ENCODE measurements at regions not wholly inside any gene's neighbourhood (a gene's known extent, or its start where the extent isn't known, plus 50 kb on each side); places are given as distances from the start of the nearest gene placed in this dataset.

GRCh38 chr16:87241137-87241771 lies 75.9 kb downstream of the C16orf95 start:
- H2AFZ ChIP-seq (ENCODE audit: low read length) = no peak overlapping the region
- H3K4me3 ChIP-seq (ENCODE audit: low read length) = no peak overlapping the region
- no peaks in the 10 kb centered on the region for H3F3A ChIP-seq (ENCODE audit: insufficient read depth, low read length)
- H3K4me1 ChIP-seq (ENCODE audit: low read length) = no peaks in the 10 kb centered on the region
- no peaks in the 10 kb centered on the region for H4K20me1 ChIP-seq (ENCODE audit: insufficient read depth, low read length)
- H3K9me2 ChIP-seq (replicated peaks; ENCODE audit: insufficient read depth, low read length) = no peaks in the 10 kb centered on the region
- no peak overlapping the region for H3K4me2 ChIP-seq (ENCODE audit: low read depth, low read length)
- H3K79me2 ChIP-seq (ENCODE audit: low read length) = no peaks in the 10 kb centered on the region
- no peaks in the 10 kb centered on the region for H3K9me3 ChIP-seq (replicated peaks; ENCODE audit: insufficient read depth, low read length)
- no peaks in the 10 kb centered on the region for H3K27me3 ChIP-seq (replicated peaks; ENCODE audit: insufficient read depth, low read length)
- no peaks in the 10 kb centered on the region for H3K36me3 ChIP-seq (replicated peaks; ENCODE audit: insufficient read depth, low read length)
- no peak for TF ChIP-seq CTCF (IDR thresholded peaks at IDR 0.05; ENCODE audit: low read length)
- no peak for TF ChIP-seq EZH2 (optimal IDR thresholded peaks at IDR 0.05; ENCODE audit: low read depth, low read length)
- no peak for TF ChIP-seq EZH2phosphoT487 (IDR thresholded peaks at IDR 0.05; ENCODE audit: low read length)
- DNase-seq = no peak
- no peak overlapping the region for H3K27ac ChIP-seq (ENCODE audit: low read length)
- H3K9ac ChIP-seq (ENCODE audit: low read length) = no peak overlapping the region

- no peaks in the 10 kb centered on the region for H3K9me3 ChIP-seq (replicated peaks; ENCODE audit: insufficient read depth, low read length)
- H3K4me1 ChIP-seq (ENCODE audit: low read length) = no peaks in the 10 kb centered on the region
- no peak overlapping the region for H3K4me2 ChIP-seq (ENCODE audit: low read depth, low read length)
- no peaks in the 10 kb centered on the region for H3K9me2 ChIP-seq (replicated peaks; ENCODE audit: insufficient read depth, low read length)
- H3F3A ChIP-seq (ENCODE audit: insufficient read depth, low read length) = no peaks in the 10 kb centered on the region
- DNase-seq = no peak
- H3K4me3 ChIP-seq (ENCODE audit: low read length) = no peak overlapping the region
- no peak for TF ChIP-seq EZH2 (optimal IDR thresholded peaks at IDR 0.05; ENCODE audit: low read depth, low read length)
- TF ChIP-seq EZH2phosphoT487 (IDR thresholded peaks at IDR 0.05; ENCODE audit: low read length) = no peak
- TF ChIP-seq CTCF (IDR thresholded peaks at IDR 0.05; ENCODE audit: low read length) = no peak
- H2AFZ ChIP-seq (ENCODE audit: low read length) = no peak overlapping the region
- H3K27ac ChIP-seq (ENCODE audit: low read length) = no peak overlapping the region
- H3K27me3 ChIP-seq (replicated peaks; ENCODE audit: insufficient read depth, low read length) = no peaks in the 10 kb centered on the region
- H4K20me1 ChIP-seq (ENCODE audit: insufficient read depth, low read length) = no peaks in the 10 kb centered on the region
- no peak overlapping the region for H3K9ac ChIP-seq (ENCODE audit: low read length)
- H3K36me3 ChIP-seq (replicated peaks; ENCODE audit: insufficient read depth, low read length) = no peaks in the 10 kb centered on the region
- H3K79me2 ChIP-seq (ENCODE audit: low read length) = no peaks in the 10 kb centered on the region
These were observed 73.7 kb downstream of the C16orf95 start for GRCh38 chr16:87243478-87243877.

GRCh38 chr16:87244636-87245197 lies 72.5 kb downstream of the C16orf95 start:
- Histone ChIP-seq H3K27ac (ENCODE audit: low read length) (no peak overlapping the region), H2AFZ (ENCODE audit: low read length) (no peak overlapping the region), H3K27me3 (replicated peaks; ENCODE audit: insufficient read depth, low read length) (no peaks in the 10 kb centered on the region), H3K4me3 (ENCODE audit: low read length) (no peak overlapping the region), H3K79me2 (ENCODE audit: low read length) (no peaks in the 10 kb centered on the region), H4K20me1 (ENCODE audit: insufficient read depth, low read length) (no peaks in the 10 kb centered on the region), H3F3A (ENCODE audit: insufficient read depth, low read length) (no peaks in the 10 kb centered on the region), H3K9ac (ENCODE audit: low read length) (no peak overlapping the region), H3K36me3 (replicated peaks; ENCODE audit: insufficient read depth, low read length) (no peaks in the 10 kb centered on the region), H3K4me2 (ENCODE audit: low read depth, low read length) (no peak overlapping the region), H3K9me3 (replicated peaks; ENCODE audit: insufficient read depth, low read length) (no peaks in the 10 kb centered on the region), H3K9me2 (replicated peaks; ENCODE audit: insufficient read depth, low read length) (no peaks in the 10 kb centered on the region), H3K4me1 (ENCODE audit: low read length) (no peaks in the 10 kb centered on the region)
- DNase-seq = no peak
- TF ChIP-seq EZH2phosphoT487 (IDR thresholded peaks at IDR 0.05; ENCODE audit: low read length) = no peak
- TF ChIP-seq CTCF (IDR thresholded peaks at IDR 0.05; ENCODE audit: low read length) = no peak
- no peak for TF ChIP-seq EZH2 (optimal IDR thresholded peaks at IDR 0.05; ENCODE audit: low read depth, low read length)
